B cell (primary cell): ENCODE measurements at regions not wholly inside any gene's neighbourhood (a gene's known extent, or its start where the extent isn't known, plus 50 kb on each side); places are given as distances from the start of the nearest gene placed in this dataset.

Experiments used
- CTCF ChIP-seq: fragments of 200-600 bp; IDR thresholded peaks from one replicate; pipeline ENCODE4 v1.8.0; 2022; ENCODE audit warnings: antibody characterized with exemption, mild to moderate bottlenecking
- EZH2 ChIP-seq: IDR thresholded peaks from 2 replicates; pipeline ENCODE4 v1.6.1; 2012; ENCODE audit warnings: borderline replicate concordance, low read depth, mild to moderate bottlenecking, moderate library complexity, low read length; ENCODE audit not compliant: insufficient read depth, poor library complexity, severe bottlenecking

- no peak for TF ChIP-seq EZH2
- no peak for TF ChIP-seq CTCF
Measured at GRCh38 chr3:168608926-168609325, 513.2 kb upstream of the GOLIM4 start.
